ENCODE measurements at regions not wholly inside any gene's neighbourhood (a gene's known extent, or its start where the extent isn't known, plus 50 kb on each side); places are given as distances from the start of the nearest gene placed in this dataset.

DNA sequence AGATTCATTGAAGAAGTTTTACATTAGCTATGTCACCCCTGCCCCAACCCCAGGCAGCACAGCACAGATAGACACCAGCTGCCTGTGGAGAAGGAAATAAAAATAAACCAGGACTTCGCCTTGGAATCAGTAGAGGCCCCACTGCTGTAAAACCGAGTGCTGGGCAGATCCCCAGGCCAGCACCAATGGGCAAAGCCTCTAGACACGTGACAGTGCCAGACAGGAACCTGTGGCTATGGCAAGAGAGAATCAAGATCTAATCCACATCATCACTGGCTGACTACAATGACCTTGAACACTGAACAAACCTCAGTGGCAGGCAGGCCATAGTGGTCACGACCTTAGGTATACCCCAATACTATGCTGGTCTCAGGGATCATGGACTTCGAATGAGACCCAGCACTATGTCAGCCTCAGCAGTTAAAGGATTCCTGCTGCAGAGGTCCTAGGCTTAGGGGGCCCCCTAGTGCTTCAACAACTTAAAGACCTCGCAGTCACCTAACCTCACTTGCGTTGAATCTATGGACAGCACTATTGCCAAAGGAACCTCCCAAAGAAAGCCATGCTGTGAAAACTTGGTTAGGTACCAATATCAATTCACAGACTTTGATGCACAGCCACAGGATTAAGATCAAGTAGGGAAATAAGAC is 2118.6 kb upstream of the C9orf72 start:
- TF ChIP-seq EZH2phosphoT487 (IDR thresholded peaks at IDR 0.05; ENCODE audit: borderline replicate concordance) = no peak
- TF ChIP-seq, protein P1, sequence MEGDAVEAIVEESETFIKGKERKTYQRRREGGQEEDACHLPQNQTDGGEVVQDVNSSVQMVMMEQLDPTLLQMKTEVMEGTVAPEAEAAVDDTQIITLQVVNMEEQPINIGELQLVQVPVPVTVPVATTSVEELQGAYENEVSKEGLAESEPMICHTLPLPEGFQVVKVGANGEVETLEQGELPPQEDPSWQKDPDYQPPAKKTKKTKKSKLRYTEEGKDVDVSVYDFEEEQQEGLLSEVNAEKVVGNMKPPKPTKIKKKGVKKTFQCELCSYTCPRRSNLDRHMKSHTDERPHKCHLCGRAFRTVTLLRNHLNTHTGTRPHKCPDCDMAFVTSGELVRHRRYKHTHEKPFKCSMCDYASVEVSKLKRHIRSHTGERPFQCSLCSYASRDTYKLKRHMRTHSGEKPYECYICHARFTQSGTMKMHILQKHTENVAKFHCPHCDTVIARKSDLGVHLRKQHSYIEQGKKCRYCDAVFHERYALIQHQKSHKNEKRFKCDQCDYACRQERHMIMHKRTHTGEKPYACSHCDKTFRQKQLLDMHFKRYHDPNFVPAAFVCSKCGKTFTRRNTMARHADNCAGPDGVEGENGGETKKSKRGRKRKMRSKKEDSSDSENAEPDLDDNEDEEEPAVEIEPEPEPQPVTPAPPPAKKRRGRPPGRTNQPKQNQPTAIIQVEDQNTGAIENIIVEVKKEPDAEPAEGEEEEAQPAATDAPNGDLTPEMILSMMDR (IDR thresholded peaks at IDR 0.05 in 2 of 3, conservative IDR thresholded peaks at IDR 0.05 in 1 of 3; ENCODE audit: borderline replicate concordance in 1 of 3, insufficient read depth in 1 of 3, low read depth in 2 of 3, low read length in 2 of 3) = peak; percentile 21 to 53 (median 48); a peak in 5 of 6 replicates
- TF ChIP-seq EZH2 (IDR thresholded peaks at IDR 0.05) = no peak
- TF ChIP-seq ZFX (IDR thresholded peaks at IDR 0.05) = no peak
- TF ChIP-seq, protein P2, sequence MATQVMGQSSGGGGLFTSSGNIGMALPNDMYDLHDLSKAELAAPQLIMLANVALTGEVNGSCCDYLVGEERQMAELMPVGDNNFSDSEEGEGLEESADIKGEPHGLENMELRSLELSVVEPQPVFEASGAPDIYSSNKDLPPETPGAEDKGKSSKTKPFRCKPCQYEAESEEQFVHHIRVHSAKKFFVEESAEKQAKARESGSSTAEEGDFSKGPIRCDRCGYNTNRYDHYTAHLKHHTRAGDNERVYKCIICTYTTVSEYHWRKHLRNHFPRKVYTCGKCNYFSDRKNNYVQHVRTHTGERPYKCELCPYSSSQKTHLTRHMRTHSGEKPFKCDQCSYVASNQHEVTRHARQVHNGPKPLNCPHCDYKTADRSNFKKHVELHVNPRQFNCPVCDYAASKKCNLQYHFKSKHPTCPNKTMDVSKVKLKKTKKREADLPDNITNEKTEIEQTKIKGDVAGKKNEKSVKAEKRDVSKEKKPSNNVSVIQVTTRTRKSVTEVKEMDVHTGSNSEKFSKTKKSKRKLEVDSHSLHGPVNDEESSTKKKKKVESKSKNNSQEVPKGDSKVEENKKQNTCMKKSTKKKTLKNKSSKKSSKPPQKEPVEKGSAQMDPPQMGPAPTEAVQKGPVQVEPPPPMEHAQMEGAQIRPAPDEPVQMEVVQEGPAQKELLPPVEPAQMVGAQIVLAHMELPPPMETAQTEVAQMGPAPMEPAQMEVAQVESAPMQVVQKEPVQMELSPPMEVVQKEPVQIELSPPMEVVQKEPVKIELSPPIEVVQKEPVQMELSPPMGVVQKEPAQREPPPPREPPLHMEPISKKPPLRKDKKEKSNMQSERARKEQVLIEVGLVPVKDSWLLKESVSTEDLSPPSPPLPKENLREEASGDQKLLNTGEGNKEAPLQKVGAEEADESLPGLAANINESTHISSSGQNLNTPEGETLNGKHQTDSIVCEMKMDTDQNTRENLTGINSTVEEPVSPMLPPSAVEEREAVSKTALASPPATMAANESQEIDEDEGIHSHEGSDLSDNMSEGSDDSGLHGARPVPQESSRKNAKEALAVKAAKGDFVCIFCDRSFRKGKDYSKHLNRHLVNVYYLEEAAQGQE (IDR thresholded peaks at IDR 0.05; ENCODE audit: low read depth) = no peak
